ENCODE measurements at regions not wholly inside any gene's neighbourhood (a gene's known extent, or its start where the extent isn't known, plus 50 kb on each side); places are given as distances from the start of the nearest gene placed in this dataset.

- TF ChIP-seq CTCF (IDR thresholded peaks at IDR 0.05) (no peak), ZFX (IDR thresholded peaks at IDR 0.05; ENCODE audit: borderline replicate concordance) (no peak)
Observed at GRCh38 chr21:38911484-38912101, 105.9 kb downstream of the ETS2 start.

All from 22Rv1 (cell line).